Adipocyte (in vitro differentiated cells): ENCODE measurements at regions not wholly inside any gene's neighbourhood (a gene's known extent, or its start where the extent isn't known, plus 50 kb on each side); places are given as distances from the start of the nearest gene placed in this dataset.

Experiments
- DNase-seq: peaks from one replicate; pipeline ENCODE4 v3.0.0-alpha.2; 2015; ENCODE audit warnings: low read depth
- H3K27me3 ChIP-seq: replicated peaks from 2 replicates; pipeline ENCODE4 v1.7.0; 2013; ENCODE audit warnings: mild to moderate bottlenecking, low read length, moderate library complexity; ENCODE audit not compliant: control insufficient read depth, insufficient read depth
- H3K36me3 ChIP-seq: 2 replicates; pipeline ENCODE4 v1.7.0; 2013; ENCODE audit warnings: low read length, mild to moderate bottlenecking, moderate library complexity; ENCODE audit not compliant: control insufficient read depth, insufficient read depth, severe bottlenecking
- H3K4me1 ChIP-seq: 2 replicates; pipeline ENCODE4 v1.7.0; 2013; ENCODE audit warnings: mild to moderate bottlenecking, low read length, moderate library complexity; ENCODE audit not compliant: control insufficient read depth, insufficient read depth
- H3K4me3 ChIP-seq: 2 replicates; pipeline ENCODE4 v1.7.0; 2013; ENCODE audit warnings: mild to moderate bottlenecking, low read length, moderate library complexity
- H3K9ac ChIP-seq: 2 replicates; pipeline ENCODE4 v1.7.0; 2013; ENCODE audit warnings: mild to moderate bottlenecking, low read length, moderate library complexity
- H3K9me3 ChIP-seq: 2 replicates; pipeline ENCODE4 v1.7.0; 2013; ENCODE audit warnings: mild to moderate bottlenecking, low read length, moderate library complexity; ENCODE audit not compliant: control insufficient read depth

GRCh38 chr2:14355102-14355501 is 277.4 kb upstream of the LRATD1 start:
- Histone ChIP-seq H3K27me3 (no peaks in the 10 kb centered on the region), H3K4me1 (no peaks in the 10 kb centered on the region), H3K36me3 (no peaks in the 10 kb centered on the region), H3K9me3 (no peaks in the 10 kb centered on the region), H3K4me3 (no peak overlapping the region), H3K9ac (no peak overlapping the region)
- no peak for DNase-seq

- H3K4me3 ChIP-seq, result no peak overlapping the region
- DNase-seq, result no peak
- no peak overlapping the region for H3K9ac ChIP-seq
- no peaks in the 10 kb centered on the region for H3K4me1 ChIP-seq
- no peaks in the 10 kb centered on the region for H3K9me3 ChIP-seq
- H3K27me3 ChIP-seq, result no peaks in the 10 kb centered on the region
- H3K36me3 ChIP-seq, result no peaks in the 10 kb centered on the region
Observed at GRCh38 chr2:14358339-14358738, 274.2 kb upstream of the LRATD1 start.

GRCh38 chr2:14358774-14359173 is 273.7 kb upstream of the LRATD1 start:
- Histone ChIP-seq H3K4me3 (no peak overlapping the region), H3K4me1 (no peaks in the 10 kb centered on the region), H3K36me3 (no peaks in the 10 kb centered on the region), H3K9ac (no peak overlapping the region), H3K27me3 (no peaks in the 10 kb centered on the region), H3K9me3 (no peaks in the 10 kb centered on the region)
- DNase-seq, result no peak

- H3K9ac ChIP-seq, result no peak overlapping the region
- no peaks in the 10 kb centered on the region for H3K9me3 ChIP-seq
- DNase-seq, result no peak
- H3K4me1 ChIP-seq, result no peaks in the 10 kb centered on the region
- H3K27me3 ChIP-seq, result no peaks in the 10 kb centered on the region
- H3K36me3 ChIP-seq, result no peaks in the 10 kb centered on the region
- H3K4me3 ChIP-seq, result no peak overlapping the region
Observed at GRCh38 chr2:14363137-14363536, 269.4 kb upstream of the LRATD1 start.

GRCh38 chr2:14363976-14364375 is 268.5 kb upstream of the LRATD1 start:
- Histone ChIP-seq H3K27me3 (no peaks in the 10 kb centered on the region), H3K9ac (no peak overlapping the region), H3K9me3 (no peaks in the 10 kb centered on the region), H3K36me3 (no peaks in the 10 kb centered on the region), H3K4me3 (no peak overlapping the region), H3K4me1 (no peaks in the 10 kb centered on the region)
- DNase-seq, result no peak

- Histone ChIP-seq H3K27me3 (no peaks in the 10 kb centered on the region), H3K9me3 (no peaks in the 10 kb centered on the region), H3K9ac (no peak overlapping the region), H3K4me1 (no peaks in the 10 kb centered on the region), H3K36me3 (no peaks in the 10 kb centered on the region), H3K4me3 (no peak overlapping the region)
- no peak for DNase-seq
Observed at GRCh38 chr2:14364471-14364870, 268.0 kb upstream of the LRATD1 start.

- H3K9me3 ChIP-seq, result no peaks in the 10 kb centered on the region
- no peak overlapping the region for H3K9ac ChIP-seq
- DNase-seq, result no peak
Observed at GRCh38 chr2:14385043-14385442, 247.5 kb upstream of the LRATD1 start.

GRCh38 chr2:14387332-14387731 is 245.2 kb upstream of the LRATD1 start:
- Histone ChIP-seq H3K4me3 (no peak overlapping the region), H3K9ac (no peak overlapping the region), H3K9me3 (no peaks in the 10 kb centered on the region), H3K27me3 (no peaks in the 10 kb centered on the region), H3K36me3 (no peaks in the 10 kb centered on the region), H3K4me1 (no peaks in the 10 kb centered on the region)
- DNase-seq, result no peak

More at GRCh38 chr2:14385043-14385442, 247.5 kb upstream of the LRATD1 start:
- Histone ChIP-seq H3K27me3 (no peaks in the 10 kb centered on the region), H3K4me1 (no peaks in the 10 kb centered on the region), H3K4me3 (no peak overlapping the region), H3K36me3 (no peaks in the 10 kb centered on the region)

GRCh38 chr2:14388724-14389123 is 243.8 kb upstream of the LRATD1 start:
- Histone ChIP-seq H3K27me3 (no peaks in the 10 kb centered on the region), H3K9me3 (no peaks in the 10 kb centered on the region), H3K4me3 (no peak overlapping the region), H3K9ac (no peak overlapping the region), H3K36me3 (no peaks in the 10 kb centered on the region), H3K4me1 (no peaks in the 10 kb centered on the region)
- DNase-seq, result no peak

- no peak overlapping the region for H3K4me3 ChIP-seq
- H3K27me3 ChIP-seq, result no peaks in the 10 kb centered on the region
- H3K9ac ChIP-seq, result no peak overlapping the region
- no peaks in the 10 kb centered on the region for H3K9me3 ChIP-seq
- no peaks in the 10 kb centered on the region for H3K36me3 ChIP-seq
- no peaks in the 10 kb centered on the region for H3K4me1 ChIP-seq
- DNase-seq, result no peak
Observed at GRCh38 chr2:14396533-14397083, 235.9 kb upstream of the LRATD1 start.

- no peaks in the 10 kb centered on the region for H3K4me1 ChIP-seq
- DNase-seq, result no peak
- H3K4me3 ChIP-seq, result no peak overlapping the region
- no peak overlapping the region for H3K9ac ChIP-seq
- no peaks in the 10 kb centered on the region for H3K36me3 ChIP-seq
- no peaks in the 10 kb centered on the region for H3K27me3 ChIP-seq
- H3K9me3 ChIP-seq, result no peaks in the 10 kb centered on the region
Observed at GRCh38 chr2:14398641-14399040, 233.9 kb upstream of the LRATD1 start.

GRCh38 chr2:14401873-14402272 is 230.6 kb upstream of the LRATD1 start:
- Histone ChIP-seq H3K9me3 (no peaks in the 10 kb centered on the region), H3K4me3 (no peak overlapping the region), H3K27me3 (no peaks in the 10 kb centered on the region), H3K9ac (no peak overlapping the region), H3K4me1 (no peaks in the 10 kb centered on the region), H3K36me3 (no peaks in the 10 kb centered on the region)
- no peak for DNase-seq
